ENCODE measurements at regions not wholly inside any gene's neighbourhood (a gene's known extent, or its start where the extent isn't known, plus 50 kb on each side); places are given as distances from the start of the nearest gene placed in this dataset.

DNA sequence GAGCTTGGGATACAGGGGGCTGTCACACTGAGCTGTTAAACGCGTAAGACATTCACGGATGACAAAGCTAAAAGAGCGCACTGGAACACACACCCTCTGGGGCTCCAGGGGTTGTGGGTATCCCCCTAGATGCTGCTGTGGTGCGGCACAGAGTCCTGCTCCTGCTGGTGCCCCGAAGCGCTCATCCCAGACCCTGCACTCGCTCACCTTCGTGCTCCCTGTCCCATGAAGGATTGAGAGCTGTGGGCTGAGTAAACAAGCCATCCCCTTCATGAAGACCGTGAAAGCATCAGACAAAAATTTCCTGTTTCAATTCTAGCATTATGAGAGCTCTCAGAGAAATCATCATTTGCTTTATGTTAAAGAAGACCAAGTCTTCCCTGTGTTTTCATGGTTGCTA, 463.5 kb upstream of the ADGRL2 start:
- WGBS, 5 donors, result 89 to 98% (median 95%) methylated on average over 10 of the region's 10 CpGs
- Histone ChIP-seq H3K4me3 (no peak overlapping the region), H3K36me3 (no peaks in the 10 kb centered on the region), H3K9me3 (peaks cover 0 to 15% (median 0%) of the 10 kb centered on the region in 8 donors), H3K27me3 (replicated peaks in 1 of 7) (no peaks in the 10 kb centered on the region), H3K27ac (no peak overlapping the region), H3K4me1 (peaks cover 0 to 11% (median 0%) of the 10 kb centered on the region in 6 donors)
- intact Hi-C loops (cut with DNase I; ENCODE audit: low total_unique reads), result no loop called here
- TF ChIP-seq, protein P1, sequence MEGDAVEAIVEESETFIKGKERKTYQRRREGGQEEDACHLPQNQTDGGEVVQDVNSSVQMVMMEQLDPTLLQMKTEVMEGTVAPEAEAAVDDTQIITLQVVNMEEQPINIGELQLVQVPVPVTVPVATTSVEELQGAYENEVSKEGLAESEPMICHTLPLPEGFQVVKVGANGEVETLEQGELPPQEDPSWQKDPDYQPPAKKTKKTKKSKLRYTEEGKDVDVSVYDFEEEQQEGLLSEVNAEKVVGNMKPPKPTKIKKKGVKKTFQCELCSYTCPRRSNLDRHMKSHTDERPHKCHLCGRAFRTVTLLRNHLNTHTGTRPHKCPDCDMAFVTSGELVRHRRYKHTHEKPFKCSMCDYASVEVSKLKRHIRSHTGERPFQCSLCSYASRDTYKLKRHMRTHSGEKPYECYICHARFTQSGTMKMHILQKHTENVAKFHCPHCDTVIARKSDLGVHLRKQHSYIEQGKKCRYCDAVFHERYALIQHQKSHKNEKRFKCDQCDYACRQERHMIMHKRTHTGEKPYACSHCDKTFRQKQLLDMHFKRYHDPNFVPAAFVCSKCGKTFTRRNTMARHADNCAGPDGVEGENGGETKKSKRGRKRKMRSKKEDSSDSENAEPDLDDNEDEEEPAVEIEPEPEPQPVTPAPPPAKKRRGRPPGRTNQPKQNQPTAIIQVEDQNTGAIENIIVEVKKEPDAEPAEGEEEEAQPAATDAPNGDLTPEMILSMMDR (IDR thresholded peaks at IDR 0.05 in 8 of 11, conservative IDR thresholded peaks at IDR 0.05 in 3 of 11), result no peak
- TF ChIP-seq POLR2A (IDR thresholded peaks at IDR 0.05), result no peak
- TF ChIP-seq POLR2AphosphoS5 (IDR thresholded peaks at IDR 0.05), result no peak
- no peak for DNase-seq

DNA sequence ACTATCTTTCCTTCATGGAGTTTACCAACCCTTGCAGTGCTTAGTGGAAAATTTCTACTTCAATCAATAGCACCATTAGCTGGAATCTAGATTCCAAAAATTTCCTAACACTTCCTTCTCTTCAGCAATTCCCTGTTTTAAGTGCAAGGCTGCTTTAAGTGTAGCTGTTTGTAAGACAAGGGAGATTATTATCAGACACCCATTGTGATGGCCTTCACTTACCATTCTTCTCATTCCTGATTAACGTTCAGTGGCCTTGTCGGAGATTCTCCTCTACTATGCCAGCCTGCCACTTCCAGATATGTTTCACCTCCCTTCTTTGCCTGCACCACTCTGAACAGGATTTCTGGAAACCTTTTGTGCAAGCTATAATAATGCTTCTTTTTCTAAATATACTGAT, 464.9 kb upstream of the ADGRL2 start:
- Histone ChIP-seq H3K9me3 (peaks cover 0 to 15% (median 0%) of the 10 kb centered on the region in 8 donors), H3K36me3 (no peaks in the 10 kb centered on the region), H3K4me1 (peaks cover 0 to 11% (median 0%) of the 10 kb centered on the region in 6 donors), H3K4me3 (no peak overlapping the region), H3K27me3 (replicated peaks in 1 of 7) (no peaks in the 10 kb centered on the region), H3K27ac (no peak overlapping the region)
- intact Hi-C loops (cut with DNase I; ENCODE audit: low total_unique reads), result no loop called here
- TF ChIP-seq, protein P1 (IDR thresholded peaks at IDR 0.05 in 8 of 11, conservative IDR thresholded peaks at IDR 0.05 in 3 of 11), result no peak
- TF ChIP-seq POLR2AphosphoS5 (IDR thresholded peaks at IDR 0.05), result no peak
- no peak for TF ChIP-seq POLR2A (IDR thresholded peaks at IDR 0.05)
- WGBS, 5 donors, result 67 to 87% (median 79%) methylated on average over 2 of the region's 2 CpGs
- no peak for DNase-seq

DNA sequence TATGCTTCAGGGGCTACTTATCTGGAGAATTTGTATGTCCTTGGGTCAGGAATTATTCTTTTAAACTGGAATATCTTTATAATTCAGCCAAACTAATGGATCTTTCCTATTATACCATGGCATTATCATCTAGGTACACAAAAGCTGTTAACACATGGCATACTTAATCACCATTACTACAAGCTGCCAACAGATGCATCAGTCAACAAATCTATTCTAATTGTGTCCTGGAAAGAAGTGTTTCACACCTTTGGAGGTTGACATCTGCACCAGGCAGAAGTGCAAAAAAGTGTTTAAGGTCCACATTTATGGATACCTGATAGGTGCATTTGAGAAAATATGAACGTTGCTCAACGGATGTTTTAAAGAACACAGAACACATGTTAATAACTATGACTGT, 470.2 kb upstream of the ADGRL2 start:
- 32 to 89% (median 67%) methylated on average over 2 of the region's 2 CpGs for WGBS, 5 donors
- intact Hi-C loops (cut with DNase I; ENCODE audit: low total_unique reads), result no loop called here

DNA sequence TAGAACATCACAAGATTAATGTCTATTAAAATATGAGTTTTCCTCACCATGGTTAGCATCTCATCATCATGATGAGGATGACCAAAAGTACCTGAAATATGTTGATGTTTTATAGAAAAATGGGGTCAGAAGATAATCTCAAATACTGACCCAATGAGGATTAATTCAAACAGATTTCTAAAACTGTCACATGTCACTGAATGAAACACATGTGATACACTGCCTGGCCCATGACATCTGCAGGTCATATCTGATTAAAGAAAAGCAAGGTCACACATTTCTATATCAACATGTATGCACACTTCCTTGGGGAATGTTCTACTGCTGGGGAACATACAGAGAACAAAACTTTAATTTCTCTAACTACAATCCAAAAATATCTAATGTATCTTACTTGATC, 470.6 kb upstream of the ADGRL2 start:
- no peaks in the 10 kb centered on the region for H3K27me3 ChIP-seq (replicated peaks in 1 of 7)
- no peak for TF ChIP-seq POLR2AphosphoS5 (IDR thresholded peaks at IDR 0.05)
- no peak for TF ChIP-seq POLR2A (IDR thresholded peaks at IDR 0.05)
- TF ChIP-seq, protein P1 (IDR thresholded peaks at IDR 0.05 in 8 of 11, conservative IDR thresholded peaks at IDR 0.05 in 3 of 11), result no peak
- H3K9me3 ChIP-seq, result no peaks in the 10 kb centered on the region
- no peaks in the 10 kb centered on the region for H3K36me3 ChIP-seq
- intact Hi-C loops (cut with DNase I; ENCODE audit: low total_unique reads), result no loop called here
- no peak for DNase-seq
- no peak overlapping the region for H3K27ac ChIP-seq
- H3K4me1 ChIP-seq, result no peaks in the 10 kb centered on the region
- no peak overlapping the region for H3K4me3 ChIP-seq

More for the DNA sequence above, 470.2 kb upstream of the ADGRL2 start:
- Histone ChIP-seq H3K27me3 (replicated peaks in 1 of 7) (no peaks in the 10 kb centered on the region), H3K27ac (no peak overlapping the region), H3K4me1 (no peaks in the 10 kb centered on the region), H3K36me3 (no peaks in the 10 kb centered on the region), H3K9me3 (no peaks in the 10 kb centered on the region), H3K4me3 (no peak overlapping the region)
- TF ChIP-seq, protein P1 (IDR thresholded peaks at IDR 0.05 in 8 of 11, conservative IDR thresholded peaks at IDR 0.05 in 3 of 11), result no peak
- TF ChIP-seq POLR2A (IDR thresholded peaks at IDR 0.05) (no peak), POLR2AphosphoS5 (IDR thresholded peaks at IDR 0.05) (no peak)
- DNase-seq, result no peak
